Ureter (tissue), 1 donor: ENCODE measurements at regions not wholly inside any gene's neighbourhood (a gene's known extent, or its start where the extent isn't known, plus 50 kb on each side); places are given as distances from the start of the nearest gene placed in this dataset.
"Not testable (repeated sequence)": the region's sequence is repeated elsewhere in the genome, so short reads cannot be mapped to it uniquely, and the experiment has no call there.

Source experiments
- DNase-seq: peaks from one replicate; pipeline ENCODE4 v3.0.0-alpha.2; 2020; ENCODE audit warnings: low spot score
- donor health status: DM: yes; HTN: yes; CAD: no.

- DNase-seq, result no peak
These were observed 1717.2 kb downstream of the OTOL1 start for GRCh38 chr3:163213838-163214237.

- DNase-seq, result no peak
These were observed 1700.3 kb downstream of the OTOL1 start for GRCh38 chr3:163196815-163197374.

DNA sequence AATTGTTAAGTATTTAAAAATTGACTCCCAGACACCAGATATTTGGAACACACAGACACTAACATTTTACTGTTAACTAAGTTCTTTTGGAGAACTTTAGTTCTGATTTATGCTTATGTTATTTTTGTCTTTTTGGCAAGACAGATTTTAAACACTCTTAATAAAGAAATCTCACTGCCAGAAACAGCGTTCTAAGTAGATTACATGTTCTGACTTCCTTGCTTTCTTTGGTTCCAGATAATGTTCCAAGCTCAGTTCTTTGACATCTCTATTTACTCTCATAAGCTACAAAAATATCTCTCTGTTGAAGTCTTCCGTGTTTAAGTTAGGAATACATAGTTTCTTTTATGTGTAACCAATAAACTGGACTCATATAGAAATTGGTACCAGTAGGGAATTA, 1699.6 kb downstream of the OTOL1 start:
- no peak for DNase-seq

DNA sequence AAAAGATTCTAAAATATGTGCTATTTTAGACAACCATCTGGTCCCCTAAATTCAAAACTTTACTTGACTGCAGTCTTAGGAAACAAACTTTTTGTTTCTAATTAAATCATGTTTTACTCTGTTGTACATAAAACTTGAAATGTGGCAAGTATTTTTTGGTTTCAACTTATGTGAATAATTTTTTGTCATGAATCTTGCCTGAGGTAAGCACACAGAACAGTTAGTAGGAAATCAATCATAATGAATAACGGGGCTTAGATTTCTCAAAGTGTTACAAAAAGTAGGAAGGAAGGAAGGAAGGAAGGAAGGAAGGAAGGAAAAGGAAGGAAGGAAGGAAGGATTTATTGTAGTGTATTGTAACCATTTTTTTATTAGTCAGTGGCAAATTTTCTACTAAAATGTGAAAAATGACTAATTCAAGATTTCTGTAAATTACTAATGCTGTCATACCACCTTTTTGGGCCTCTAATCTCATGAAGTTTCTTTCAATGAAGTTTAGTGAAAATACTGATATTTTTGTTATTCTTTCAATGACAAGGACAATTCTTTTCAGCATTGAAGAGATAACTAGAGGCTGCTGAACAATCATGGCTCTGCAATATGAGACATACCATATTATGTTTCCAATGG, 1689.2 kb downstream of the OTOL1 start:
- DNase-seq, result no peak

GRCh38 chr3:163175970-163176369, 1679.4 kb downstream of the OTOL1 start:
- DNase-seq, result no peak

- DNase-seq, result not testable (repeated sequence)
These were observed 1675.9 kb downstream of the OTOL1 start for GRCh38 chr3:163172513-163172912.

DNA sequence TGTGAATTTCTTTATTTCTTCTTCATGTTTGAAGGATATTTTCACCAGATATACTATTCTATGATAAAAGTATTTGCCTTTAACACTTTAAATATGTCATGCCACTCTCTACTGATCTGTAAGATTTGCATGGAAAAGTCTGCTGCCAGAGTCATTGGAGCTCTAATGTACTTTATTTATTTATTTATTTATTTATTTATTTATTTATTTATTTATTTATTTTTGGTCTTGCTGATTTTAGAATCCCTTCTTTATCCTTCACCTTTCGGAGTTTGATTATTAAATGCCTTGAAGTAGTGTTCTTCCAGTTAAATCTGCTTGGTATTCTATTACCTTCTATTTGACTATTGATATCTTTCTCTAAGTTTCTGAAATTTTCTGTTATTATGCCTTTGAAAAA, 1669.6 kb downstream of the OTOL1 start:
- no peak for DNase-seq

DNA sequence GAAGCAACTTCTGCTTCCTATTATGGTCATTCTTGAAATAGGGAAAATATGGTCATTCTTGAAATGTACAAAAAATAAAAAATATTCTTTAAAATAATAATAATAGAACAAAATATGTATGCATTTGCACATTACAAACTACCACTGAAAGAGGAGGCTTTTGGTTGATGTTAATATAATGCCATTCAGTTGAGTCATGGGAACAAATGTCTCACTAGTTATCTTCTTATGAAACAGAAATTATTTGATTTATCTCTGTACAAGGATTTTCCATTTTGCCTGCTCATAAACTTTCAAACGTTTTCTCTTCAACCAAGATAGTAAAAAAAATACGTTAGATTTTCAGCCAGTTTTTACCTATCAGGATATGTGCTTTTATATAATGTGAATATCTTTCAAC, 1662.7 kb downstream of the OTOL1 start:
- DNase-seq, result no peak

DNA sequence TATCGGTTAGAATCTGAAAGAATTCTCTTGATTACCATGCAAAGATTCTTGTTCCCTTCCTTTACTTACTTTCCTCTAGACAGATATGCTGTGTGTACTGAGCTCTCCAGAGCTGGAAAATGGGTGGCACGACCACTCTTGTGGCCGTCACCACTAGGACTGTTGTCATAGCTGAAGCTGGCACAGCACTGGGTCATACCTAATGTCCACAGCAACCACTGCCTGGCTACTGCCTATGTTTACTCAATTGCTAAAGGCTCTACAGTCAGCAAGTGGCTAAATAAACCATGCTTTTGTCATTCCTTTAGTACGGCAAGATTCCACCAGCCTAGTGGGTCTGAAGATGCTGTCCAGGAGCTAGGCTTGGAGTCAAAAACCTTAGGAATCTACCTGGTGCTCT, 1643.0 kb downstream of the OTOL1 start:
- no peak for DNase-seq

DNA sequence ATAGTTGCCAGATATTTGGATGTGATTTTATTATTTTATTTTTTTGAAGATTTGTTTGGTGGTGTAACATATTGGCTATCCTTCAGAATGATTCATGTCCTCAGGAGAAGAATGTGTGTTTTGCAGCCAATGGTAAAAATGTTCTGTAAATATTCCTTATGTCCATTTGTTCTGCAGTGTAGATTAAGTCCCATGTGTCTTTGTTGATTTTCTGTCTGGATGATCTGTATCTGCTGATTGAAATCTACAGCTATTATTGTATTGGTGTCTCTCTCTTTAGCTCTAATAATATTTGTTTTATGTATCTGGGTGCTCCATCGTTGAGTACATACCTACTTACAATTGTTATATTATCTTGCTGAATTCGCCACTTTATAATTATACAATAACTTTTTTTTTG, 1641.7 kb downstream of the OTOL1 start:
- DNase-seq, result no peak

GRCh38 chr3:163132111-163132510, 1635.5 kb downstream of the OTOL1 start:
- no peak for DNase-seq

DNA sequence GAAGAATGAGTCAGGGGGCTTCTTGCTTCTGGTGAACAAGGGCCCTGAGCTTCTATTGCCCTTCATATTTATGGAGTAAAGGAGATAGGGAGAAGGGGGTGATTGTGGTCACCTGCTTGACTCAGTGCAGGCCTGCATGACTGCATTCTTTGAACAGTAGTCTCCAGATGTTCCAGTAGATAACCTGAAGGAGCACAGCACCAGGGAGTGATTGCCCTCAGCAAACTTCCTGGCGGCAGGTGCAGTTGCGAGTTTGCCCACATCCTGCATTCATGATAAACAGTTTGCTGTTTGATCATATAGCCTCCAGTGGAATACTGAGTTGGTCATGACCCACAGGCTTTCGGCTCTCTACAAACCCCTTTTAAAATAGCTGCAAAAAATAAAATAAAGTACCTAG, 1632.7 kb downstream of the OTOL1 start:
- no peak for DNase-seq

- DNase-seq, result no peak
These were observed 1629.5 kb downstream of the OTOL1 start for GRCh38 chr3:163126115-163126514.
